Sigmoid colon (tissue), 6 donors: ENCODE measurements at regions not wholly inside any gene's neighbourhood (a gene's known extent, or its start where the extent isn't known, plus 50 kb on each side); places are given as distances from the start of the nearest gene placed in this dataset.

ENCODE experiments used
- DNase-seq: peaks from one replicate; pipeline ENCODE4 v3.0.0-alpha.2; 2019
- H3K27ac ChIP-seq, 4 donors: fragments of 200-600 bp; sonication (generic); one replicate each; pipeline ENCODE4 v1.5.1; 2016 to 2019; ENCODE audit warnings: mild to moderate bottlenecking in 1 of 4
- H3K27me3 ChIP-seq, 3 donors: fragments of 200-600 bp; sonication (generic); one replicate each; pipeline ENCODE4 v1.5.1; 2019; ENCODE audit warnings: mild to moderate bottlenecking in 1 of 3
- H3K36me3 ChIP-seq, 4 donors: fragments of 200-600 bp; sonication (generic); one replicate each; pipeline ENCODE4 v1.5.1; 2016 to 2019
- H3K4me1 ChIP-seq, 4 donors: fragments of 200-600 bp; sonication (generic); one replicate each; pipeline ENCODE4 v1.5.1; 2017 to 2019
- H3K4me3 ChIP-seq, 4 donors: fragments of 200-600 bp; sonication (generic); one replicate each; pipeline ENCODE4 v1.5.1; 2017 to 2019; ENCODE audit warnings: mild to moderate bottlenecking in 2 of 4, moderate library complexity in 1 of 4
- H3K9me3 ChIP-seq, 4 donors: fragments of 200-600 bp in 3 of 4; sonication (generic) in 3 of 4; one replicate each; pipeline versions ENCODE4 v1.5.1 to v1.6.1; 2013 to 2019
- CTCF ChIP-seq, 4 experiments: fragments of 450-650 bp in 3 of 4; fragments of 200-600 bp in 1 of 4; IDR thresholded peaks; one replicate each; pipeline ENCODE4 v1.5.1; 2016 to 2019; ENCODE audit warnings: antibody characterized with exemption in 4 of 4, mild to moderate bottlenecking in 3 of 4, moderate library complexity in 2 of 4
- EP300 ChIP-seq, 4 donors: sonication (generic); formaldehyde crosslinking; IDR thresholded peaks; one replicate each; pipeline ENCODE4 v1.6.1; 2017; ENCODE audit warnings: antibody characterized with exemption in 4 of 4
- POLR2A ChIP-seq, 2 donors: fragments of 450-650 bp; IDR thresholded peaks; one replicate each; pipeline ENCODE4 v1.6.1; 2016; ENCODE audit warnings: antibody characterized with exemption in 2 of 2, mild to moderate bottlenecking in 2 of 2, moderate library complexity in 2 of 2
- POLR2AphosphoS5 ChIP-seq, 4 donors: sonication (generic); formaldehyde crosslinking; IDR thresholded peaks; one replicate each; pipeline ENCODE4 v1.6.1; 2017; ENCODE audit warnings: antibody characterized with exemption in 4 of 4
- WGBS, 2 donors: extraction: QIAGEN DNeasy Blood & Tissue Kit; methylation state at CpG; one replicate each; pipeline ENCODE4 v1.1.7; 2013; 5-methylcytosine and 5-hydroxymethylcytosine counted together
- intact Hi-C: fragments of 100-400 bp; cut with DNase I; formaldehyde crosslinking; loops from one replicate; pipeline ENCODE4 v1.15.1; 2023
- donor health status: healthy with polysubstance abuse.
- donor health status: healthy.

- Histone ChIP-seq H3K27ac (no peak overlapping the region), H3K36me3 (no peaks in the 10 kb centered on the region), H3K4me1 (no peaks in the 10 kb centered on the region), H3K27me3 (no peaks in the 10 kb centered on the region), H3K4me3 (no peak overlapping the region), H3K9me3 (peaks cover 0 to 2% (median 0%) of the 10 kb centered on the region in 4 donors)
- TF ChIP-seq POLR2A (IDR thresholded peaks at IDR 0.05) (no peak), CTCF (IDR thresholded peaks at IDR 0.05) (no peak), POLR2AphosphoS5 (IDR thresholded peaks at IDR 0.05) (no peak), EP300 (IDR thresholded peaks at IDR 0.05) (no peak)
- intact Hi-C loops: no loop called here
- 92 to 95% methylated on average over 3 of the region's 3 CpGs for WGBS, 2 donors
- no peak for DNase-seq
Observed at GRCh38 chr10:20726381-20726780, 170.7 kb downstream of the NEBL start.

GRCh38 chr10:20714979-20715378 lies 182.1 kb downstream of the NEBL start:
- Histone ChIP-seq H3K9me3 (no peaks in the 10 kb centered on the region), H3K4me3 (no peak overlapping the region), H3K36me3 (no peaks in the 10 kb centered on the region), H3K4me1 (no peaks in the 10 kb centered on the region), H3K27me3 (no peaks in the 10 kb centered on the region), H3K27ac (no peak overlapping the region)
- TF ChIP-seq POLR2AphosphoS5 (IDR thresholded peaks at IDR 0.05) (no peak), CTCF (IDR thresholded peaks at IDR 0.05) (no peak)
- intact Hi-C loops: no loop called here
- 89 to 100% methylated on average over 1 of the region's 1 CpG for WGBS, 2 donors
- DNase-seq: no peak

GRCh38 chr10:20714518-20714917 lies 182.6 kb downstream of the NEBL start:
- WGBS, 2 donors: 2 to 40% methylated on average over 1 of the region's 1 CpG
- no peak for TF ChIP-seq EP300 (IDR thresholded peaks at IDR 0.05)
- TF ChIP-seq POLR2AphosphoS5 (IDR thresholded peaks at IDR 0.05): no peak
- no peak for TF ChIP-seq CTCF (IDR thresholded peaks at IDR 0.05)
- intact Hi-C loops: no loop called here

GRCh38 chr10:20713420-20713819 lies 183.7 kb downstream of the NEBL start:
- H3K27me3 ChIP-seq: no peaks in the 10 kb centered on the region
- H3K4me1 ChIP-seq: no peaks in the 10 kb centered on the region
- TF ChIP-seq CTCF (IDR thresholded peaks at IDR 0.05) (no peak), EP300 (IDR thresholded peaks at IDR 0.05) (no peak), POLR2AphosphoS5 (IDR thresholded peaks at IDR 0.05) (no peak), POLR2A (IDR thresholded peaks at IDR 0.05) (no peak)
- no peaks in the 10 kb centered on the region for H3K36me3 ChIP-seq
- H3K9me3 ChIP-seq: no peaks in the 10 kb centered on the region
- 69 to 78% methylated on average over 1 of the region's 1 CpG for WGBS, 2 donors
- H3K4me3 ChIP-seq: no peak overlapping the region
- no peak overlapping the region for H3K27ac ChIP-seq
- intact Hi-C loops: no loop called here
- no peak for DNase-seq

More at GRCh38 chr10:20714518-20714917, 182.6 kb downstream of the NEBL start:
- no peaks in the 10 kb centered on the region for H3K27me3 ChIP-seq
- no peaks in the 10 kb centered on the region for H3K4me1 ChIP-seq
- no peaks in the 10 kb centered on the region for H3K9me3 ChIP-seq
- no peak overlapping the region for H3K27ac ChIP-seq
- no peak for DNase-seq
- no peaks in the 10 kb centered on the region for H3K36me3 ChIP-seq
- no peak overlapping the region for H3K4me3 ChIP-seq

- Histone ChIP-seq H3K4me1 (no peaks in the 10 kb centered on the region), H3K9me3 (no peaks in the 10 kb centered on the region), H3K4me3 (no peak overlapping the region), H3K27ac (no peak overlapping the region), H3K27me3 (no peaks in the 10 kb centered on the region), H3K36me3 (no peaks in the 10 kb centered on the region)
- intact Hi-C loops: no loop called here
- TF ChIP-seq EP300 (IDR thresholded peaks at IDR 0.05): no peak
- no peak for DNase-seq
- 81 to 90% methylated on average over 1 of the region's 1 CpG for WGBS, 2 donors
Observed at GRCh38 chr10:20712774-20713173, 184.3 kb downstream of the NEBL start.
